AG09319 (cell line): ENCODE measurements at regions not wholly inside any gene's neighbourhood (a gene's known extent, or its start where the extent isn't known, plus 50 kb on each side); places are given as distances from the start of the nearest gene placed in this dataset.

ENCODE experiments used
- DNase-seq: peaks from one replicate; pipeline ENCODE4 v3.0.0-alpha.2; 2010; ENCODE audit warnings: low read depth; ENCODE audit errors: extremely low read depth
- CTCF ChIP-seq: IDR thresholded peaks from 2 replicates; pipeline ENCODE4 v1.5.1; 2011; ENCODE audit warnings: low read depth, mild to moderate bottlenecking, inconsistent platforms, low read length, moderate library complexity

GRCh38 chr11:115939731-115940421 is 435.7 kb upstream of the CADM1 start:
- no peak for DNase-seq
- no peak for TF ChIP-seq CTCF

GRCh38 chr11:115939104-115939730 is 435.0 kb upstream of the CADM1 start:
- no peak for TF ChIP-seq CTCF
- DNase-seq = no peak

GRCh38 chr11:115933564-115933963 is 429.3 kb upstream of the CADM1 start:
- no peak for TF ChIP-seq CTCF

GRCh38 chr11:115931548-115932083 is 427.4 kb upstream of the CADM1 start:
- no peak for TF ChIP-seq CTCF
- DNase-seq = no peak

More at GRCh38 chr11:115933564-115933963, 429.3 kb upstream of the CADM1 start:
- DNase-seq = no peak

GRCh38 chr11:115930886-115931547 is 426.8 kb upstream of the CADM1 start:
- no peak for DNase-seq

GRCh38 chr11:115930291-115930690 is 426.1 kb upstream of the CADM1 start:
- no peak for TF ChIP-seq CTCF
- DNase-seq = no peak

More at GRCh38 chr11:115930886-115931547, 426.8 kb upstream of the CADM1 start:
- no peak for TF ChIP-seq CTCF
